HepG2 (cell line): ENCODE measurements at regions not wholly inside any gene's neighbourhood (a gene's known extent, or its start where the extent isn't known, plus 50 kb on each side); places are given as distances from the start of the nearest gene placed in this dataset.
A peak's percentile ranks its signal among the peaks of the same experiment; 100 is the strongest.

Experiments
- DMAP1 ChIP-seq: IDR thresholded peaks from 2 replicates; pipeline ENCODE4 v1.6.1; 2016
- ISL2 ChIP-seq: sonication (generic); formaldehyde crosslinking; IDR thresholded peaks from 2 replicates; pipeline ENCODE4 v1.5.0; 2020; ENCODE audit warnings: missing genetic modification reagents
- KMT2B ChIP-seq: IDR thresholded peaks from 2 replicates; pipeline ENCODE4 v1.6.1; 2016; ENCODE audit warnings: missing genetic modification reagents, missing compliant biosample characterization
- PAWR ChIP-seq: sonication (generic); formaldehyde crosslinking; IDR thresholded peaks from 2 replicates; pipeline ENCODE4 v1.4.0; 2020; ENCODE audit warnings: missing genetic modification reagents, mild to moderate bottlenecking, borderline replicate concordance
- PITX1 ChIP-seq: sonication (generic); formaldehyde crosslinking; IDR thresholded peaks from 2 replicates; pipeline ENCODE4 v1.5.1; 2020; ENCODE audit warnings: mild to moderate bottlenecking, missing genetic modification reagents
- SIX1 ChIP-seq: sonication (generic); formaldehyde crosslinking; IDR thresholded peaks from 2 replicates; pipeline ENCODE4 v1.4.0; 2020; ENCODE audit warnings: missing genetic modification reagents, borderline replicate concordance
- SNAI1 ChIP-seq: sonication (generic); formaldehyde crosslinking; IDR thresholded peaks from 2 replicates; pipeline ENCODE4 v1.5.0; 2020; ENCODE audit warnings: mild to moderate bottlenecking, missing genetic modification reagents, borderline replicate concordance
- SOX13 ChIP-seq, 3 experiments: fragments of 450-650 bp in 1 of 3; sonication (generic) in 1 of 3; formaldehyde crosslinking in 1 of 3; IDR thresholded peaks in 2 of 3; conservative IDR thresholded peaks in 1 of 3; 2 replicates each; pipeline versions ENCODE4 v1.5.0 to v1.6.1; 2016 to 2020; ENCODE audit warnings: antibody characterized with exemption in 1 of 3, mild to moderate bottlenecking in 1 of 3, missing compliant biosample characterization in 1 of 3, missing genetic modification reagents in 1 of 3, moderate library complexity in 1 of 3
- ZNF274 ChIP-seq: sonication (generic); formaldehyde crosslinking; IDR thresholded peaks from 2 replicates; pipeline ENCODE4 v1.5.1; 2020; ENCODE audit warnings: mild to moderate bottlenecking, missing genetic modification reagents
- TF ChIP-seq, protein P1 (sequence below): sonication (generic); formaldehyde crosslinking; IDR thresholded peaks from 2 replicates; pipeline ENCODE4 v1.5.0; 2020; ENCODE audit warnings: mild to moderate bottlenecking, missing genetic modification reagents, borderline replicate concordance
- TF ChIP-seq, protein P2 (sequence below): sonication (generic); formaldehyde crosslinking; IDR thresholded peaks from 2 replicates; pipeline ENCODE4 v1.4.0; 2020; ENCODE audit warnings: missing genetic modification reagents, borderline replicate concordance
- TF ChIP-seq, protein P3 (sequence below): sonication (generic); formaldehyde crosslinking; IDR thresholded peaks from 2 replicates; pipeline ENCODE4 v1.4.0; 2020; ENCODE audit warnings: missing genetic modification reagents

DNA sequence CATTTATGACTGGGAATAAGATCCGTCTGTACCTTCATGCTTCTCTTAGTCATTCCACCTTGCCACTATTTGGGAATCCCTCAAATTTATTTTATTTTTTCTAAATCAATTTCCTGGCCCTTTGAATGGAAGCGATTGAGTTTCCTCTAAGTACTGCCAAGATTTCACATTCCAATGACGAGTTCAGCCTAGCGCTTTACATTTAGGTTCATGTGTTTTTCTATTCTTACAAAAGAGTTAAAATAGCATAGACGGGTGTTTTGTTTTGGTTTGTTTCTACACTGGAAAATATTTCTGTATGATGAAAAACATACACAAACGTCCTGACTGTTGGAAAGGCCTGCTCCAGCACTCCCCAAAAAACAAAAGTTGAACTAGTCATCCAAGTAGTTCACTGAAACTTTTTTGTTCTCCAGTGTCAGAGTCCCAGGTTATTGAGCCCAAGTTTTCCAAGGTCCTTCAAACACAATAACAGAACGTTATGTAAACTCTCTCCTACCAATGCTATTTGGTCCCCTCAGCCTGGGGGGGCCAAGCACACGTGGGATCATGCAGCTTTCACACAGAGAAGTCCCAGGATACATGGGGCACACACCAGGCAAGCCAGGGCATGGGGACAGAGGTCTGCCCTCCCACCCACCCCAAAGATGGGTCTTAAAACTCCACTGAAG, 74.8 kb upstream of the FOXN3 start (continued):
- TF ChIP-seq, protein P1, sequence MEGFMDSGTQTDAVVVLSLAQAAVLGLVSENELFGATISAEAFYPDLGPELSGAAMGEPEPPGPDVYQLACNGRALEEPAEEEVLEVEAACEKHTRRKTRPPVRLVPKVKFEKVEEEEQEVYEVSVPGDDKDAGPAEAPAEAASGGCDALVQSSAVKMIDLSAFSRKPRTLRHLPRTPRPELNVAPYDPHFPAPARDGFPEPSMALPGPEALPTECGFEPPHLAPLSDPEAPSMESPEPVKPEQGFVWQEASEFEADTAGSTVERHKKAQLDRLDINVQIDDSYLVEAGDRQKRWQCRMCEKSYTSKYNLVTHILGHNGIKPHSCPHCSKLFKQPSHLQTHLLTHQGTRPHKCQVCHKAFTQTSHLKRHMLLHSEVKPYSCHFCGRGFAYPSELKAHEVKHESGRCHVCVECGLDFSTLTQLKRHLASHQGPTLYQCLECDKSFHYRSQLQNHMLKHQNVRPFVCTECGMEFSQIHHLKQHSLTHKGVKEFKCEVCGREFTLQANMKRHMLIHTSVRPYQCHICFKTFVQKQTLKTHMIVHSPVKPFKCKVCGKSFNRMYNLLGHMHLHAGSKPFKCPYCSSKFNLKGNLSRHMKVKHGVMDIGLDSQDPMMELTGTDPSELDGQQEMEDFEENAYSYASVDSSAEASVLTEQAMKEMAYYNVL (CRISPR knock-in tag), result peak; percentile 64; the same call in 1 of the 2 replicates
- no peak for TF ChIP-seq KMT2B (CRISPR knock-in tag)
- TF ChIP-seq SOX13 (IDR thresholded peaks at IDR 0.05), result peak; percentile 40; the same call in 1 of the 2 replicates
- peak in 1 of 2 experiments; percentile 94; a peak in 2 of 4 replicates for TF ChIP-seq SOX13 (CRISPR knock-in tag; conservative IDR thresholded peaks at IDR 0.05 in 1 of 2, IDR thresholded peaks at IDR 0.05 in 1 of 2)
- no peak for TF ChIP-seq SNAI1
- 0 out of 2 replicates have a peak, but pooled peaks have one; percentile 39 for TF ChIP-seq DMAP1 (CRISPR knock-in tag)
- peak; percentile 64; the same call in 1 of the 2 replicates for TF ChIP-seq ISL2 (CRISPR knock-in tag)
- no peak for TF ChIP-seq SIX1 (CRISPR knock-in tag)
- no peak for TF ChIP-seq ZNF274 (CRISPR knock-in tag)
- peak; percentile 64; the same call in 1 of the 2 replicates for TF ChIP-seq PITX1 (CRISPR knock-in tag)
- TF ChIP-seq, protein P2, sequence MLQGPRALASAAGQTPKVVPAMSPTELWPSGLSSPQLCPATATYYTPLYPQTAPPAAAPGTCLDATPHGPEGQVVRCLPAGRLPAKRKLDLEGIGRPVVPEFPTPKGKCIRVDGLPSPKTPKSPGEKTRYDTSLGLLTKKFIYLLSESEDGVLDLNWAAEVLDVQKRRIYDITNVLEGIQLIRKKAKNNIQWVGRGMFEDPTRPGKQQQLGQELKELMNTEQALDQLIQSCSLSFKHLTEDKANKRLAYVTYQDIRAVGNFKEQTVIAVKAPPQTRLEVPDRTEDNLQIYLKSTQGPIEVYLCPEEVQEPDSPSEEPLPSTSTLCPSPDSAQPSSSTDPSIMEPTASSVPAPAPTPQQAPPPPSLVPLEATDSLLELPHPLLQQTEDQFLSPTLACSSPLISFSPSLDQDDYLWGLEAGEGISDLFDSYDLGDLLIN, result no peak
- TF ChIP-seq, protein P3, sequence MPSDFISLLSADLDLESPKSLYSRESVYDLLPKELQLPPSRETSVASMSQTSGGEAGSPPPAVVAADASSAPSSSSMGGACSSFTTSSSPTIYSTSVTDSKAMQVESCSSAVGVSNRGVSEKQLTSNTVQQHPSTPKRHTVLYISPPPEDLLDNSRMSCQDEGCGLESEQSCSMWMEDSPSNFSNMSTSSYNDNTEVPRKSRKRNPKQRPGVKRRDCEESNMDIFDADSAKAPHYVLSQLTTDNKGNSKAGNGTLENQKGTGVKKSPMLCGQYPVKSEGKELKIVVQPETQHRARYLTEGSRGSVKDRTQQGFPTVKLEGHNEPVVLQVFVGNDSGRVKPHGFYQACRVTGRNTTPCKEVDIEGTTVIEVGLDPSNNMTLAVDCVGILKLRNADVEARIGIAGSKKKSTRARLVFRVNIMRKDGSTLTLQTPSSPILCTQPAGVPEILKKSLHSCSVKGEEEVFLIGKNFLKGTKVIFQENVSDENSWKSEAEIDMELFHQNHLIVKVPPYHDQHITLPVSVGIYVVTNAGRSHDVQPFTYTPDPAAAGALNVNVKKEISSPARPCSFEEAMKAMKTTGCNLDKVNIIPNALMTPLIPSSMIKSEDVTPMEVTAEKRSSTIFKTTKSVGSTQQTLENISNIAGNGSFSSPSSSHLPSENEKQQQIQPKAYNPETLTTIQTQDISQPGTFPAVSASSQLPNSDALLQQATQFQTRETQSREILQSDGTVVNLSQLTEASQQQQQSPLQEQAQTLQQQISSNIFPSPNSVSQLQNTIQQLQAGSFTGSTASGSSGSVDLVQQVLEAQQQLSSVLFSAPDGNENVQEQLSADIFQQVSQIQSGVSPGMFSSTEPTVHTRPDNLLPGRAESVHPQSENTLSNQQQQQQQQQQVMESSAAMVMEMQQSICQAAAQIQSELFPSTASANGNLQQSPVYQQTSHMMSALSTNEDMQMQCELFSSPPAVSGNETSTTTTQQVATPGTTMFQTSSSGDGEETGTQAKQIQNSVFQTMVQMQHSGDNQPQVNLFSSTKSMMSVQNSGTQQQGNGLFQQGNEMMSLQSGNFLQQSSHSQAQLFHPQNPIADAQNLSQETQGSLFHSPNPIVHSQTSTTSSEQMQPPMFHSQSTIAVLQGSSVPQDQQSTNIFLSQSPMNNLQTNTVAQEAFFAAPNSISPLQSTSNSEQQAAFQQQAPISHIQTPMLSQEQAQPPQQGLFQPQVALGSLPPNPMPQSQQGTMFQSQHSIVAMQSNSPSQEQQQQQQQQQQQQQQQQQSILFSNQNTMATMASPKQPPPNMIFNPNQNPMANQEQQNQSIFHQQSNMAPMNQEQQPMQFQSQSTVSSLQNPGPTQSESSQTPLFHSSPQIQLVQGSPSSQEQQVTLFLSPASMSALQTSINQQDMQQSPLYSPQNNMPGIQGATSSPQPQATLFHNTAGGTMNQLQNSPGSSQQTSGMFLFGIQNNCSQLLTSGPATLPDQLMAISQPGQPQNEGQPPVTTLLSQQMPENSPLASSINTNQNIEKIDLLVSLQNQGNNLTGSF, result no peak
- TF ChIP-seq PAWR, result no peak
